H1 (cell line): ENCODE measurements at regions not wholly inside any gene's neighbourhood (a gene's known extent, or its start where the extent isn't known, plus 50 kb on each side); places are given as distances from the start of the nearest gene placed in this dataset.

Experiments used
- CBX5 ChIP-seq: fragments of 300-800, 300-1000 bp; sonication (generic); IDR thresholded peaks from 2 replicates; pipeline ENCODE4 v1.7.1; 2016; ENCODE audit warnings: antibody characterized with exemption, low read length, low read depth
- PHF8 ChIP-seq: fragments of 200-600 bp; sonication (generic); conservative IDR thresholded peaks from 2 replicates; pipeline ENCODE4 v1.7.1; 2012; ENCODE audit warnings: low read depth, mild to moderate bottlenecking, inconsistent platforms, low read length, moderate library complexity
- SIX5 ChIP-seq: IDR thresholded peaks from 2 replicates; pipeline ENCODE4 v1.6.1; 2011; ENCODE audit warnings: mild to moderate bottlenecking, low read depth, low read length

DNA sequence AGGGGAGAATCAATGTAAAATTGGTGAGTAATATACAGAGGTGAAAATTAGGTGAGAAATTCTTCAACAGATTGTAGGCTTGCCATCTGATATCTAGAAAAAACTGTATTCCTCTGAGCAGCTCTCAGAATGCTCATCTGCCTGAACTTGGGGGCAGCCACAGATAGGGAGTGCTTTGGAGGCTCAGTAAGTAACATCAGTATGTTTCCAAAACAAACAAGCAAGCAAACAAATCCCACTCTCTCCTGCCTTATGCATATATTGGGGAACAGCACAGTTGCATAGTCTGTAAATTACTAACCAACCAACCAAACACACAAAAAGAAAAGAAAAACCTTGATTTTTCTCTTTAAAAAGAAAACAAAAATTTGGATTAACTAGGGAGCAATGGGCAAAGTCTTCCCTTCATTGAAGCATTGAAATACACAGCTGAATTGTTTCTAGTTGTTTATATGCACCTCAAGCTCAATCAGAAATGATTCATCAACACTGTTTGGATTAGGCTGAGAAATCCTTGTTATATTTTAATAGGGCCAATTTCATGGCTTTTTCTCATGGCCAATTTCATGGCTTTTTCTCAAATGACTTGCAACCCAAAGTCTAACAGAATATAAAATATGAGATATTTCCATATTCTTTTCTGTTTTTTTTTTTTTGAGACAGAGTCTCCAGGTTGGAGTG, 50.1 kb upstream of the DEK start (continued):
- TF ChIP-seq PHF8 = no peak
- no peak for TF ChIP-seq CBX5
- TF ChIP-seq SIX5 = no peak
